Panc1 (cell line): ENCODE measurements at regions not wholly inside any gene's neighbourhood (a gene's known extent, or its start where the extent isn't known, plus 50 kb on each side); places are given as distances from the start of the nearest gene placed in this dataset.

ENCODE experiments used
- ATAC-seq: fragments of 200-7000 bp; cut with Tn5 transposase; 2 replicates; pipeline ENCODE4 v1.9.1; 2020; ENCODE audit warnings: mild to moderate bottlenecking, moderate library complexity
- BruUV-seq: library from RNA; stranded (reverse); fragments of 400-500 nt; replicated peaks from 2 replicates; lab custom pipeline; 2021; lab: Mats Ljungman, UMichigan
- CTCF ChIA-PET: fragments of 300-600 bp; sonication (Branson Sonifier 250); formaldehyde crosslinking; loops from one replicate; lab custom pipeline; 2022; ENCODE audit warnings: antibody characterized with exemption; lab: Charles Lee
- POLR2A ChIA-PET: fragments of 300-600 bp; sonication (Branson Sonifier 250); formaldehyde crosslinking; loops from one replicate; lab custom pipeline; 2022; ENCODE audit warnings: antibody characterized with exemption; lab: Charles Lee
- DNase-seq: peaks from one replicate; pipeline ENCODE4 v3.0.0-alpha.2; 2010; ENCODE audit warnings: low read depth, low spot score
- H3K27ac ChIP-seq: 2 replicates; pipeline ENCODE4 v1.5.1; 2011; ENCODE audit warnings: mild to moderate bottlenecking, low read length, inconsistent platforms
- H3K27me3 ChIP-seq: fragments of 200-500 bp; sonication (Bioruptor generic); 2 replicates; pipeline ENCODE4 v1.6.0; 2014; ENCODE audit warnings: low read length, inconsistent platforms; ENCODE audit not compliant: control insufficient read depth, insufficient read depth
- H3K36me3 ChIP-seq: fragments of 200-500 bp; sonication (Bioruptor generic); 2 replicates; pipeline ENCODE4 v1.5.1; 2014; ENCODE audit warnings: inconsistent platforms, mild to moderate bottlenecking, low read length, moderate library complexity; ENCODE audit not compliant: control insufficient read depth, insufficient read depth
- H3K4me1 ChIP-seq: 2 replicates; pipeline ENCODE4 v1.5.1; 2011; ENCODE audit warnings: inconsistent platforms, mild to moderate bottlenecking, low read length, moderate library complexity; ENCODE audit not compliant: control insufficient read depth, insufficient read depth
- H3K4me3 ChIP-seq, 2 experiments: 2 replicates each; pipeline ENCODE4 v1.5.1; 2011 to 2012; ENCODE audit warnings: low read depth in 2 of 2, low read length in 2 of 2, mild to moderate bottlenecking in 2 of 2, inconsistent platforms in 1 of 2, moderate library complexity in 1 of 2
- H3K9me3 ChIP-seq: fragments of 200-500 bp; sonication (Bioruptor generic); 2 replicates; pipeline ENCODE4 v1.5.1; 2014; ENCODE audit warnings: low read depth, mild to moderate bottlenecking, inconsistent platforms, low read length, moderate library complexity; ENCODE audit not compliant: control insufficient read depth, insufficient read depth
- CTCF ChIP-seq: fragments of 450-650 bp; IDR thresholded peaks from 2 replicates; pipeline ENCODE4 v1.5.1; 2017; ENCODE audit warnings: mild to moderate bottlenecking
- POLR2AphosphoS5 ChIP-seq: IDR thresholded peaks from 2 replicates; pipeline ENCODE4 v1.6.1; 2012; ENCODE audit warnings: mild to moderate bottlenecking, low read depth, low read length, moderate library complexity
- REST ChIP-seq, 2 experiments: IDR thresholded peaks; 2 replicates each; pipeline ENCODE4 v1.6.1; 2011 to 2012; ENCODE audit warnings: low read depth in 2 of 2, control low read depth in 1 of 2, low read length in 1 of 2, mild to moderate bottlenecking in 1 of 2, moderate library complexity in 1 of 2; ENCODE audit not compliant: insufficient read depth in 1 of 2
- SIN3A ChIP-seq: IDR thresholded peaks from 2 replicates; pipeline ENCODE4 v1.6.1; 2012; ENCODE audit warnings: low read depth, mild to moderate bottlenecking, low read length, moderate library complexity, borderline replicate concordance; ENCODE audit not compliant: insufficient read depth
- TCF7L2 ChIP-seq: IDR thresholded peaks from 2 replicates; pipeline ENCODE4 v1.6.1; 2011; ENCODE audit warnings: mild to moderate bottlenecking, low read depth, low read length, inconsistent platforms
- in situ Hi-C: cut with HindIII; loops from 2 replicates; pipeline ENCODE4 v1.10.0; 2016; ENCODE audit warnings: low sequenced_read_pairs, low pct_unique_long_range_greater_than_20kb
- intact Hi-C: fragments of 100-400 bp; cut with micrococcal nuclease; formaldehyde crosslinking; loops from one replicate; pipeline ENCODE4 v1.10.0; 2022; ENCODE audit not compliant: unreplicated experiment

GRCh38 chr11:21811572-21811971 is 381.3 kb upstream of the ANO5 start:
- ChIA-PET CTCF (no interaction called here), POLR2A (no interaction called here)
- no peaks in the 10 kb centered on the region for H3K9me3 ChIP-seq
- H3K36me3 ChIP-seq = no peaks in the 10 kb centered on the region
- no peaks in the 10 kb centered on the region for H3K27me3 ChIP-seq
- ATAC-seq (no peak), DNase-seq (no peak)
- no TSS peak for BruUV-seq
- TF ChIP-seq SIN3A (no peak), POLR2AphosphoS5 (no peak), CTCF (no peak), TCF7L2 (no peak), REST (IDR thresholded peaks at IDR 0.05; ENCODE audit: insufficient read depth in 1 of 2, low read depth in 2 of 2, low read length in 1 of 2) (no peak)
- H3K4me1 ChIP-seq = no peaks in the 10 kb centered on the region
- intact Hi-C loops = no loop called here
- in situ Hi-C loops = no loop called here
- H3K27ac ChIP-seq = no peak overlapping the region
- no peak overlapping the region for H3K4me3 ChIP-seq

- DNase-seq = no peak
- Histone ChIP-seq H3K27me3 (no peaks in the 10 kb centered on the region), H3K9me3 (no peaks in the 10 kb centered on the region), H3K4me3 (no peak overlapping the region), H3K27ac (no peak overlapping the region), H3K4me1 (no peaks in the 10 kb centered on the region), H3K36me3 (no peaks in the 10 kb centered on the region)
- ChIA-PET CTCF (no interaction called here), POLR2A (no interaction called here)
- intact Hi-C loops = no loop called here
- in situ Hi-C loops = no loop called here
- TF ChIP-seq TCF7L2 (no peak), REST (IDR thresholded peaks at IDR 0.05; ENCODE audit: insufficient read depth in 1 of 2, low read depth in 2 of 2, low read length in 1 of 2) (no peak)
- no peak for ATAC-seq
- BruUV-seq = no TSS peak
Observed at GRCh38 chr11:21814169-21814568, 378.7 kb upstream of the ANO5 start.
